Ureter (tissue), 1 donor: ENCODE measurements at regions not wholly inside any gene's neighbourhood (a gene's known extent, or its start where the extent isn't known, plus 50 kb on each side); places are given as distances from the start of the nearest gene placed in this dataset.
"Not testable (repeated sequence)": the region's sequence is repeated elsewhere in the genome, so short reads cannot be mapped to it uniquely, and the experiment has no call there.

ENCODE experiments used
- DNase-seq: peaks from one replicate; pipeline ENCODE4 v3.0.0-alpha.2; 2020; ENCODE audit warnings: low spot score
- donor health status: DM: yes; HTN: yes; CAD: no.

GRCh38 chr10:81104494-81104893 is 566.8 kb downstream of the SH2D4B start:
- no peak for DNase-seq

GRCh38 chr10:81108516-81109199 is 571.0 kb downstream of the SH2D4B start:
- DNase-seq: peak; percentile 43

GRCh38 chr10:81109200-81109752 is 571.6 kb downstream of the SH2D4B start:
- no peak for DNase-seq

GRCh38 chr10:81116201-81116600 is 578.5 kb downstream of the SH2D4B start:
- no peak for DNase-seq

- no peak for DNase-seq
These were observed 579.3 kb downstream of the SH2D4B start for GRCh38 chr10:81116990-81117389.

- no peak for DNase-seq
These were observed 590.2 kb downstream of the SH2D4B start for GRCh38 chr10:81127931-81128330.

- DNase-seq: no peak
These were observed 592.3 kb downstream of the SH2D4B start for GRCh38 chr10:81130014-81130413.

- DNase-seq: no peak
These were observed 598.1 kb downstream of the SH2D4B start for GRCh38 chr10:81135851-81136250.

GRCh38 chr10:81136261-81136660 is 598.6 kb downstream of the SH2D4B start:
- no peak for DNase-seq

- no peak for DNase-seq
These were observed 608.3 kb downstream of the SH2D4B start for GRCh38 chr10:81145975-81146374.

- no peak for DNase-seq
These were observed 608.7 kb downstream of the SH2D4B start for GRCh38 chr10:81146436-81146835.

- DNase-seq: no peak
These were observed 615.0 kb downstream of the SH2D4B start for GRCh38 chr10:81152656-81153055.

GRCh38 chr10:81157681-81158080 is 620.0 kb downstream of the SH2D4B start:
- no peak for DNase-seq

- no peak for DNase-seq
These were observed 640.0 kb downstream of the SH2D4B start for GRCh38 chr10:81177651-81178244.

GRCh38 chr10:81179324-81179723 is 641.6 kb downstream of the SH2D4B start:
- DNase-seq: no peak

GRCh38 chr10:81179805-81180452 is 642.2 kb downstream of the SH2D4B start:
- DNase-seq: no peak

- no peak for DNase-seq
These were observed 644.6 kb downstream of the SH2D4B start for GRCh38 chr10:81182296-81182695.

GRCh38 chr10:81192221-81192788 is 654.6 kb downstream of the SH2D4B start:
- no peak for DNase-seq

- no peak for DNase-seq
These were observed 663.1 kb downstream of the SH2D4B start for GRCh38 chr10:81200801-81201200.

- DNase-seq: not testable (repeated sequence)
These were observed 667.6 kb upstream of the NRG3 start for GRCh38 chr10:81207359-81207758.

GRCh38 chr10:81213370-81213769 is 661.6 kb upstream of the NRG3 start:
- no peak for DNase-seq

- no peak for DNase-seq
These were observed 659.5 kb upstream of the NRG3 start for GRCh38 chr10:81215498-81215897.

GRCh38 chr10:81216949-81217348 is 658.0 kb upstream of the NRG3 start:
- no peak for DNase-seq
